Activated CD8-positive, alpha-beta T cell treated with anti-CD3 and anti-CD28 coated beads for 36 hours (primary cell): ENCODE measurements at regions not wholly inside any gene's neighbourhood (a gene's known extent, or its start where the extent isn't known, plus 50 kb on each side); places are given as distances from the start of the nearest gene placed in this dataset.

Experiments used
- ATAC-seq: fragments of 200-7000 bp; cut with Tn5 transposase; one replicate; pipeline ENCODE4 v1.10.0; 2021; ENCODE audit warnings: mild to moderate bottlenecking, moderate library complexity
- CTCF ChIA-PET: fragments of 350-600 bp; sonication (Branson Sonifier 250); formaldehyde crosslinking; loops from one replicate; lab custom pipeline; 2021; ENCODE audit warnings: antibody characterized with exemption; lab: Charles Lee
- POLR2A ChIA-PET: fragments of 350-600 bp; sonication (Branson Sonifier 250); formaldehyde crosslinking; loops from one replicate; lab custom pipeline; 2021; ENCODE audit warnings: antibody characterized with exemption; lab: Charles Lee
- DNase-seq: peaks from one replicate; pipeline ENCODE4 v3.0.0-alpha.2; 2020
- H3K27ac Mint-ChIP-seq: one replicate; pipeline ENCODE4 v1.8.0; 2021; ENCODE audit warnings: mild to moderate bottlenecking, mixed read lengths
- H3K27me3 Mint-ChIP-seq: one replicate; pipeline ENCODE4 v1.8.0; 2021; ENCODE audit warnings: mixed read lengths
- H3K36me3 Mint-ChIP-seq: one replicate; pipeline ENCODE4 v1.8.0; 2021; ENCODE audit warnings: low read depth, mixed read lengths
- H3K4me1 Mint-ChIP-seq: one replicate; pipeline ENCODE4 v1.8.0; 2021; ENCODE audit warnings: low read depth, mixed read lengths
- H3K4me3 Mint-ChIP-seq: one replicate; pipeline ENCODE4 v1.8.0; 2021; ENCODE audit warnings: mild to moderate bottlenecking, moderate library complexity, mixed read lengths
- H3K9me3 Mint-ChIP-seq: one replicate; pipeline ENCODE4 v1.8.0; 2021; ENCODE audit warnings: mixed read lengths
- CTCF ChIP-seq: fragments of 200-600 bp; IDR thresholded peaks from one replicate; pipeline ENCODE4 v1.8.0; 2022; ENCODE audit warnings: antibody characterized with exemption, mild to moderate bottlenecking
- intact Hi-C: fragments of 100-400 bp; cut with micrococcal nuclease; formaldehyde crosslinking; loops from one replicate; pipeline ENCODE4 v1.10.0; 2022

- Mint-ChIP-seq H3K27me3 (no peaks in the 10 kb centered on the region), H3K27ac (no peak overlapping the region), H3K4me3 (no peak overlapping the region), H3K36me3 (no peaks in the 10 kb centered on the region), H3K9me3 (no peaks in the 10 kb centered on the region), H3K4me1 (no peaks in the 10 kb centered on the region)
- ATAC-seq, result no peak
- intact Hi-C loops, result no loop called here
- TF ChIP-seq CTCF, result no peak
- CTCF ChIA-PET, result interaction anchor here (0.6 kb wide), 1 partner anchor 66 kb away, joined by 3 read pairs; no protein-coding TSS in a partner anchor
- POLR2A ChIA-PET, result no interaction called here
- no peak for DNase-seq
Observed at GRCh38 chr1:201625226-201625761, 86.4 kb downstream of the NAV1 start.

GRCh38 chr1:201625851-201626251, 86.9 kb downstream of the NAV1 start:
- Mint-ChIP-seq H3K36me3 (no peaks in the 10 kb centered on the region), H3K27ac (no peak overlapping the region), H3K4me3 (no peak overlapping the region), H3K27me3 (no peaks in the 10 kb centered on the region), H3K9me3 (no peaks in the 10 kb centered on the region), H3K4me1 (no peaks in the 10 kb centered on the region)
- ChIA-PET POLR2A (no interaction called here), CTCF (no interaction called here)
- TF ChIP-seq CTCF, result no peak
- intact Hi-C loops, result no loop called here
- ATAC-seq, result no peak
- DNase-seq, result no peak

- H3K4me1 Mint-ChIP-seq, result no peaks in the 10 kb centered on the region
- ATAC-seq (no peak), DNase-seq (no peak)
- no peaks in the 10 kb centered on the region for H3K9me3 Mint-ChIP-seq
- no peaks in the 10 kb centered on the region for H3K27me3 Mint-ChIP-seq
- H3K36me3 Mint-ChIP-seq, result no peaks in the 10 kb centered on the region
- TF ChIP-seq CTCF, result no peak
- peak overlapping the region; percentile 56 for H3K27ac Mint-ChIP-seq
- POLR2A ChIA-PET, result no interaction called here
- no peak overlapping the region for H3K4me3 Mint-ChIP-seq
- CTCF ChIA-PET, result no interaction called here
- intact Hi-C loops, result no loop called here
Observed at GRCh38 chr1:201626629-201627275, 87.8 kb downstream of the NAV1 start.

- Mint-ChIP-seq H3K9me3 (no peaks in the 10 kb centered on the region), H3K27ac (no peak overlapping the region), H3K27me3 (no peaks in the 10 kb centered on the region), H3K36me3 (no peaks in the 10 kb centered on the region), H3K4me3 (no peak overlapping the region), H3K4me1 (no peaks in the 10 kb centered on the region)
- no peak for TF ChIP-seq CTCF
- POLR2A ChIA-PET, result no interaction called here
- intact Hi-C loops, result no loop called here
- CTCF ChIA-PET, result no interaction called here
- DNase-seq (no peak), ATAC-seq (no peak)
Observed at GRCh38 chr1:201628490-201628889, 89.6 kb downstream of the NAV1 start.

GRCh38 chr1:201630582-201630981, 91.7 kb downstream of the NAV1 start:
- no peaks in the 10 kb centered on the region for H3K36me3 Mint-ChIP-seq
- intact Hi-C loops, result no loop called here
- ATAC-seq, result no peak
- no peaks in the 10 kb centered on the region for H3K9me3 Mint-ChIP-seq
- H3K4me3 Mint-ChIP-seq, result no peak overlapping the region
- ChIA-PET POLR2A (no interaction called here), CTCF (no interaction called here)
- H3K27ac Mint-ChIP-seq, result no peak overlapping the region
- no peaks in the 10 kb centered on the region for H3K27me3 Mint-ChIP-seq
- no peaks in the 10 kb centered on the region for H3K4me1 Mint-ChIP-seq
- TF ChIP-seq CTCF, result no peak
- DNase-seq, result no peak
